Endothelial cell of umbilical vein (primary cell): ENCODE measurements at regions not wholly inside any gene's neighbourhood (a gene's known extent, or its start where the extent isn't known, plus 50 kb on each side); places are given as distances from the start of the nearest gene placed in this dataset.

Source experiments
- BruUV-seq: library from RNA; stranded (reverse); fragments of 400-500 nt; replicated peaks from 2 replicates; lab custom pipeline; 2021; lab: Mats Ljungman, UMichigan
- CTCF ChIA-PET: fragments of 300-600, 350-600 bp; sonication (Branson Sonifier 250); formaldehyde crosslinking; loops from one replicate; lab custom pipeline; 2021; ENCODE audit warnings: antibody characterized with exemption, inconsistent platforms; lab: Charles Lee
- POLR2A ChIA-PET: fragments of 300-600, 350-600 bp; sonication (Branson Sonifier 250); formaldehyde crosslinking; loops from one replicate; lab custom pipeline; 2021; ENCODE audit warnings: antibody characterized with exemption, inconsistent platforms; lab: Charles Lee
- DNase-seq: peaks from one replicate; pipeline ENCODE4 v3.0.0-alpha.2; 2011; ENCODE audit warnings: low read depth, low spot score
- FAIRE-seq: peaks from 2 replicates; lab custom pipeline; 2011; peaks lifted over from hg19 to GRCh38; lab: Jason Lieb, UNC
- H2AFZ ChIP-seq: 2 replicates; pipeline ENCODE4 v1.6.0; 2012; ENCODE audit warnings: low read depth, low read length, control low read depth, inconsistent platforms
- H3K27ac ChIP-seq: 2 replicates; pipeline ENCODE4 v1.5.1; 2011; ENCODE audit warnings: low read depth, mild to moderate bottlenecking, control low read depth, low read length, moderate library complexity; ENCODE audit not compliant: insufficient read depth
- H3K27me3 ChIP-seq, 2 experiments: 2 replicates each; pipeline versions ENCODE4 v1.6.0 to v1.6.1; 2011; ENCODE audit warnings: low read length in 2 of 2, mixed read lengths in 1 of 2; ENCODE audit not compliant: control insufficient read depth in 2 of 2, insufficient read depth in 2 of 2
- H3K36me3 ChIP-seq, 2 experiments: 2 replicates in 1 of 2; 3 replicates in 1 of 2; pipeline ENCODE4 v1.5.1; 2011; ENCODE audit warnings: low read length in 2 of 2, mild to moderate bottlenecking in 1 of 2, moderate library complexity in 1 of 2; ENCODE audit not compliant: control insufficient read depth in 2 of 2, insufficient read depth in 2 of 2; ENCODE audit errors: extremely low read depth in 1 of 2
- H3K4me1 ChIP-seq: 3 replicates; pipeline ENCODE4 v1.5.1; 2011; ENCODE audit warnings: mild to moderate bottlenecking, low read length; ENCODE audit not compliant: control insufficient read depth, insufficient read depth; ENCODE audit errors: extremely low read depth
- H3K4me2 ChIP-seq: 2 replicates; pipeline ENCODE4 v1.6.1; 2011; ENCODE audit warnings: low read length, control low read depth, mixed read lengths; ENCODE audit not compliant: insufficient read depth
- H3K4me3 ChIP-seq, 3 experiments: fragments of 200-600 bp in 1 of 3; sonication (generic), shearing (Covaris generic) in 1 of 3; replicated peaks in 1 of 3; 2 replicates each; pipeline ENCODE4 v1.5.1; 2011 to 2016; ENCODE audit warnings: control low read depth in 3 of 3, low read length in 3 of 3, mild to moderate bottlenecking in 2 of 3, inconsistent platforms in 1 of 3, low read depth in 1 of 3, moderate library complexity in 1 of 3; ENCODE audit not compliant: insufficient read depth in 1 of 3
- H3K79me2 ChIP-seq: 2 replicates; pipeline ENCODE4 v1.6.0; 2012; ENCODE audit warnings: low read length, inconsistent platforms; ENCODE audit not compliant: control insufficient read depth, insufficient read depth
- H3K9ac ChIP-seq: replicated peaks from 2 replicates; pipeline ENCODE3; 2011; ENCODE audit warnings: low read length, control low read depth; ENCODE audit not compliant: insufficient read depth; ENCODE audit errors: extremely low read depth
- H3K9me1 ChIP-seq: replicated peaks from 3 replicates; pipeline ENCODE4 v1.6.0; 2011; ENCODE audit warnings: mild to moderate bottlenecking, low read length; ENCODE audit not compliant: control insufficient read depth, insufficient read depth; ENCODE audit errors: extremely low read depth
- H3K9me3 ChIP-seq: replicated peaks from 2 replicates; pipeline ENCODE4 v1.5.1; 2012; ENCODE audit warnings: low read length, inconsistent platforms; ENCODE audit not compliant: control insufficient read depth, insufficient read depth
- H4K20me1 ChIP-seq: replicated peaks from 2 replicates; pipeline ENCODE3; 2011; ENCODE audit warnings: mild to moderate bottlenecking, low read length; ENCODE audit not compliant: control insufficient read depth, insufficient read depth; ENCODE audit errors: extremely low read depth
- CTCF ChIP-seq, 2 donors: IDR thresholded peaks; 1 replicate in 1 of 2; 2 replicates in 1 of 2; pipeline ENCODE4 v1.5.1; 2011; ENCODE audit warnings: low read length in 2 of 2, mild to moderate bottlenecking in 2 of 2, moderate library complexity in 2 of 2, control low read depth in 1 of 2, inconsistent platforms in 1 of 2, low read depth in 1 of 2; ENCODE audit not compliant: insufficient read depth in 1 of 2; ENCODE audit errors: extremely low read depth in 1 of 2
- EZH2 ChIP-seq: IDR thresholded peaks from 2 replicates; pipeline ENCODE4 v1.6.1; 2012; ENCODE audit warnings: borderline replicate concordance, low read depth, mild to moderate bottlenecking, moderate library complexity, low read length, inconsistent platforms; ENCODE audit not compliant: severe bottlenecking
- FOS ChIP-seq: IDR thresholded peaks from 2 replicates; pipeline ENCODE4 v1.6.1; 2011; ENCODE audit warnings: mild to moderate bottlenecking, low read length, moderate library complexity, borderline replicate concordance; ENCODE audit not compliant: insufficient read depth
- GATA2 ChIP-seq: IDR thresholded peaks from 2 replicates; pipeline ENCODE4 v1.7.0; 2011; ENCODE audit warnings: low read depth, mild to moderate bottlenecking, moderate library complexity, mixed read lengths, low read length; ENCODE audit not compliant: insufficient read length, insufficient read depth
- JUN ChIP-seq: IDR thresholded peaks from 2 replicates; pipeline ENCODE4 v1.6.1; 2011; ENCODE audit warnings: borderline replicate concordance, low read depth; ENCODE audit not compliant: insufficient read length, insufficient read depth
- MAX ChIP-seq: IDR thresholded peaks from 2 replicates; pipeline ENCODE4 v1.6.1; 2011; ENCODE audit not compliant: insufficient read depth, insufficient read length
- MYC ChIP-seq: IDR thresholded peaks from one replicate; pipeline ENCODE4 v1.6.1; 2011; ENCODE audit warnings: mild to moderate bottlenecking, low read depth, low read length
- POLR2A ChIP-seq: IDR thresholded peaks from 2 replicates; pipeline ENCODE4 v1.6.1; 2012; ENCODE audit warnings: low read depth, mild to moderate bottlenecking, control low read depth, low read length
- POLR2AphosphoS5 ChIP-seq: IDR thresholded peaks from 2 replicates; pipeline ENCODE4 v1.6.1; 2012; ENCODE audit warnings: low read depth, mild to moderate bottlenecking, control low read depth, low read length, moderate library complexity; ENCODE audit not compliant: insufficient read depth
- dilution Hi-C: fragments of 300-500 bp; cut with MboI; formaldehyde crosslinking; loops from one replicate; pipeline ENCODE4 v1.15.0; 2019; ENCODE audit warnings: low sequenced_read_pairs; ENCODE audit not compliant: extremely low pct_ligation_motif_present
- intact Hi-C: fragments of 100-400 bp; cut with micrococcal nuclease; formaldehyde crosslinking; loops from one replicate; pipeline ENCODE4 v1.10.0; 2022

GRCh38 chr12:107829271-107829670 is 54.8 kb downstream of the ASCL4 start:
- BruUV-seq = no TSS peak
- DNase-seq (no peak), FAIRE-seq (no peak)
- ChIA-PET CTCF (no interaction called here), POLR2A (no interaction called here)
- H3K4me3 ChIP-seq = no peak overlapping the region
- H3K9ac ChIP-seq = no peak overlapping the region
- H4K20me1 ChIP-seq = no peaks in the 10 kb centered on the region
- H3K27ac ChIP-seq = no peak overlapping the region
- no peaks in the 10 kb centered on the region for H3K79me2 ChIP-seq
- no peak overlapping the region for H3K4me2 ChIP-seq
- dilution Hi-C loops (no loop called here), intact Hi-C loops (no loop called here)
- H2AFZ ChIP-seq = no peak overlapping the region
- H3K4me1 ChIP-seq = no peaks in the 10 kb centered on the region
- no peak for TF ChIP-seq MYC
- no peak for TF ChIP-seq POLR2A
- TF ChIP-seq CTCF (IDR thresholded peaks at IDR 0.05; ENCODE audit: extremely low read depth in 1 of 2, insufficient read depth in 1 of 2, low read depth in 1 of 2, low read length in 2 of 2) = no peak
- TF ChIP-seq EZH2 = no peak
- no peak for TF ChIP-seq POLR2AphosphoS5
- no peak for TF ChIP-seq GATA2
- TF ChIP-seq JUN = no peak
- no peak for TF ChIP-seq FOS
- no peak for TF ChIP-seq MAX
- no peaks in the 10 kb centered on the region for H3K9me1 ChIP-seq
- no peaks in the 10 kb centered on the region for H3K9me3 ChIP-seq
- H3K36me3 ChIP-seq = no peaks in the 10 kb centered on the region
- no peaks in the 10 kb centered on the region for H3K27me3 ChIP-seq
